ENCODE measurements at regions not wholly inside any gene's neighbourhood (a gene's known extent, or its start where the extent isn't known, plus 50 kb on each side); places are given as distances from the start of the nearest gene placed in this dataset.

- H3K4me3 ChIP-seq (ENCODE audit: low read depth, low read length): no peak overlapping the region
- TF ChIP-seq CTCF (IDR thresholded peaks at IDR 0.05; ENCODE audit: low read depth, low read length): no peak
These were observed 226.8 kb upstream of the IGFBP3 start for GRCh38 chr7:46147871-46148270.

- no peak overlapping the region for H3K4me3 ChIP-seq (ENCODE audit: low read depth, low read length)
- no peak for TF ChIP-seq CTCF (IDR thresholded peaks at IDR 0.05; ENCODE audit: low read depth, low read length)
These were observed 225.6 kb upstream of the IGFBP3 start for GRCh38 chr7:46146454-46147255.

- H3K4me3 ChIP-seq (ENCODE audit: low read depth, low read length): no peak overlapping the region
- TF ChIP-seq CTCF (IDR thresholded peaks at IDR 0.05; ENCODE audit: low read depth, low read length): no peak
These were observed 224.3 kb upstream of the IGFBP3 start for GRCh38 chr7:46145412-46145811.

- H3K4me3 ChIP-seq (ENCODE audit: low read depth, low read length): no peak overlapping the region
- no peak for TF ChIP-seq CTCF (IDR thresholded peaks at IDR 0.05; ENCODE audit: low read depth, low read length)
These were observed 223.2 kb upstream of the IGFBP3 start for GRCh38 chr7:46143949-46144917.

- H3K4me3 ChIP-seq (ENCODE audit: low read depth, low read length): no peak overlapping the region
- no peak for TF ChIP-seq CTCF (IDR thresholded peaks at IDR 0.05; ENCODE audit: low read depth, low read length)
These were observed 222.3 kb upstream of the IGFBP3 start for GRCh38 chr7:46143421-46143820.

- no peak overlapping the region for H3K4me3 ChIP-seq (ENCODE audit: low read depth, low read length)
- TF ChIP-seq CTCF (IDR thresholded peaks at IDR 0.05; ENCODE audit: low read depth, low read length): no peak
These were observed 218.0 kb upstream of the IGFBP3 start for GRCh38 chr7:46139079-46139478.

GRCh38 chr7:46137725-46138124 is 216.7 kb upstream of the IGFBP3 start:
- no peak overlapping the region for H3K4me3 ChIP-seq (ENCODE audit: low read depth, low read length)
- TF ChIP-seq CTCF (IDR thresholded peaks at IDR 0.05; ENCODE audit: low read depth, low read length): no peak

Data from WI38 (cell line).